ENCODE measurements at regions not wholly inside any gene's neighbourhood (a gene's known extent, or its start where the extent isn't known, plus 50 kb on each side); places are given as distances from the start of the nearest gene placed in this dataset.

GRCh38 chr4:32645653-32646052 lies 1925.5 kb downstream of the PCDH7 start:
- no peak for TF ChIP-seq CTCF (conservative IDR thresholded peaks at IDR 0.05; ENCODE audit: low read depth, low read length)
- TF ChIP-seq EZH2 (IDR thresholded peaks at IDR 0.05; ENCODE audit: low read length, unreplicated experiment): no peak
- TF ChIP-seq EZH2phosphoT487 (IDR thresholded peaks at IDR 0.05; ENCODE audit: borderline replicate concordance, low read length): no peak
